Fibroblast of pulmonary artery (primary cell): ENCODE measurements at regions not wholly inside any gene's neighbourhood (a gene's known extent, or its start where the extent isn't known, plus 50 kb on each side); places are given as distances from the start of the nearest gene placed in this dataset.
"Not testable (repeated sequence)": the region's sequence is repeated elsewhere in the genome, so short reads cannot be mapped to it uniquely, and the experiment has no call there.

Experiments
- DNase-seq: peaks from one replicate; pipeline ENCODE4 v3.0.0-alpha.2; 2010; ENCODE audit warnings: low read depth
- H3K4me3 ChIP-seq: replicated peaks from 2 replicates; pipeline ENCODE4 v1.5.1; 2011; ENCODE audit warnings: low read depth, mild to moderate bottlenecking, control low read depth, low read length, moderate library complexity
- TF ChIP-seq, protein P1 (sequence below): IDR thresholded peaks from 2 replicates; pipeline ENCODE4 v1.5.1; 2011; ENCODE audit warnings: mild to moderate bottlenecking, control low read depth, low read length, inconsistent platforms; ENCODE audit errors: missing control alignments

DNA sequence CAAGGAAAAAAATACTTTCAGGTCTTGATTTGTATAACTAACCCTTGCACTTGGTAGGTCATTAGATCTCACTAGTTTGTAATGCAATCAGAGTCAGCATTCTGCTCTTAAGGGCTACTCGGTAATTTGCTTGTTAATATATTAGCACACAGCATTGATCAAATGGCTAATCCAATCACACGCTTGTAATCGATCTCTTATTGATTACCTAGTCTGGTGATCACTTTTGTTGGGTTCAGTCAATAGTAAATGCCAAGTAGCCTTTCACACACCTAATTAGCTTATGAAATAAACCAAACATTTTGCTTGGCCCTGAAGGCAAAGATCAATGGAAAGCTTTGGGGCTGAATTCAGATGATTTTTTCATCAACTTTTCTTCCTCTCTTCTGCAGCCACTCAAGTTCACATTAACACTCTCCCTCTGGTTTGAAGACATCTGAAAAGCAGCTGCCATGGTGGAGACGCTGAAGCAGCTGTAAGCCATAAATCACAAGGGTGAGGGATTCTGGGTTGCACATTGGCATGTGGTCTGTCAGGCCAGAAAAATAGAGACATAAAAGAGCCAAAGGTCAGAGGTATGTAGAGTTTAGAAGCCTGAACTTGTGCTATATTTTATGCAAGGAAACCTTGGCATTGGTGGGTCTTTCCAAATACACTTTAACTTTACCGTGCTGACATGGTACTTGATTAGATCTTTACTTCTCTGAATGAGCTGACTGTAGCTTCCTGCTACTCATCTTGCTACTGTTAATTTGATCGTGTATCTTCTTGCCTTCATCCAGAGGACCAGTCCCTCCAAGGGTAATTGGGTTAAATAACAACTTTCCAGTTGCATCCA, 234.4 kb downstream of the SIM1 start:
- H3K4me3 ChIP-seq, result no peak overlapping the region
- DNase-seq, result no peak
- TF ChIP-seq, protein P1, sequence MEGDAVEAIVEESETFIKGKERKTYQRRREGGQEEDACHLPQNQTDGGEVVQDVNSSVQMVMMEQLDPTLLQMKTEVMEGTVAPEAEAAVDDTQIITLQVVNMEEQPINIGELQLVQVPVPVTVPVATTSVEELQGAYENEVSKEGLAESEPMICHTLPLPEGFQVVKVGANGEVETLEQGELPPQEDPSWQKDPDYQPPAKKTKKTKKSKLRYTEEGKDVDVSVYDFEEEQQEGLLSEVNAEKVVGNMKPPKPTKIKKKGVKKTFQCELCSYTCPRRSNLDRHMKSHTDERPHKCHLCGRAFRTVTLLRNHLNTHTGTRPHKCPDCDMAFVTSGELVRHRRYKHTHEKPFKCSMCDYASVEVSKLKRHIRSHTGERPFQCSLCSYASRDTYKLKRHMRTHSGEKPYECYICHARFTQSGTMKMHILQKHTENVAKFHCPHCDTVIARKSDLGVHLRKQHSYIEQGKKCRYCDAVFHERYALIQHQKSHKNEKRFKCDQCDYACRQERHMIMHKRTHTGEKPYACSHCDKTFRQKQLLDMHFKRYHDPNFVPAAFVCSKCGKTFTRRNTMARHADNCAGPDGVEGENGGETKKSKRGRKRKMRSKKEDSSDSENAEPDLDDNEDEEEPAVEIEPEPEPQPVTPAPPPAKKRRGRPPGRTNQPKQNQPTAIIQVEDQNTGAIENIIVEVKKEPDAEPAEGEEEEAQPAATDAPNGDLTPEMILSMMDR, result no peak

DNA sequence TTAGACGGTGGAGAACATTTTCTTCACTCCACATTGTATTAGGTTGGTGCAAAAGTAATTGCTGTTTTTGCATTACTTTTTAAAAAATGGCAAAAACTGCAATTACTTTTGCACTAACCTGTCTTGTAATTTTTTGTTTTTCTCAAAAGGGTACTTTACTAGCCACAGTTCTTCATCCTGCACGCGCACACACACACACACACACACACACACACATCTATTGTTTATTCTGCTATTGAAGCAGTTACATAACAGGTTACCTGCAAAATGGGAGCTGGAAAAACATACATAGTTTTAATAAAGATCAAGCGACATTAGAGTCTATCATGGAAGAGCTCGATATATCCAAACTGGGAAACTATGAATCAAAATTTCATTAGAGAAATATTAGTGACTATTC, 235.2 kb downstream of the SIM1 start:
- H3K4me3 ChIP-seq, result no peak overlapping the region
- DNase-seq, result no peak
- TF ChIP-seq, protein P1, result no peak

DNA sequence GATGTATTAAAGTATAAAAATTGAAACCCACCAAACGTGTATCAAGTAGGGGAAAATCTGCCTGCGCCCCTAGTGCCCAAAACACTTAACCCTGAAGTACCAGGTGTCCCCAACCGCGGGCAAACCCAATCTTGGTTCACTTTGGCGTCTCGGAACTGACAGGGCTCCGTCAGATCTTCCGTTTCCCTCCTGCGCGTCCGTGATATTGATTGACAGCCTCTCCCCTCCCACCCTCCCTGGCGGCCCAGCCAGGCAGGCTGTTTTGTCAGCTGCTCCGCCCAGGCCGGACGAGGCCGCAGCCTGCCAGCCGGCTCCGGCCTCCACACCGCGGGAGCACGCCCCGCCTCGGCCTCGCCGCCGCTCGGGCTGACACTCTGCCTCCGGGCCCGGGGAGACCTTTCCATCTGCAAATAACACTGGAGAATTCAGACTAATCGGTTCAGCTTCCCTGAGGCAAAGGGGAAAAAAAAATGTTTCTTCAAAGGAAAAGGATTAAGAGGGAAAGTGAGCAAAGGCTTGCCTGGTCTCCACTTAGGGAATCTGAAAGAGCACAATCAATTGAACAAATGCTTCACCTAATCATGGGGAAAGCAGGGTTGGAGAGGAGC, 234.9 kb upstream of the MCHR2 start:
- peak; percentile 68 for DNase-seq
- peak overlapping the region; percentile 56 for H3K4me3 ChIP-seq

DNA sequence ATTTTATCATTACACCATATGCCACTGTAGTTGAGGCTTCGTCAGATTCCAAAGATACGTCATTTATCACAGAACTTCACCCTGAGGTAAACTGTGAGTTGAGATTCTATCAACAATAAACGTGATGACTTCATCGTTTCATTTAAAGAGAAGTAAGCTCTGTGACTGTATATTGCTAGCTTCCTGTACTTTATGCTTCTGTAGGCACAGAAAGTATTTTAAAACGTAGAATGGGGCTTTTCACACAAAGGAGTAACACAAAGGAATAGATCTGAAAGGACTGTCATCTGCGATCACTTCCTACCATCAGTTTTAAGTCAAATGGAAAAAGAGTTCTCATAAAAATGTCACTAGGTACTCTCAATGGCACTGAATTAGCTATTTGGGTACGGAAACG, 234.4 kb upstream of the MCHR2 start:
- TF ChIP-seq, protein P1, result no peak
- DNase-seq, result no peak
- peak overlapping the region; percentile 56 for H3K4me3 ChIP-seq

More for the DNA sequence above, 234.9 kb upstream of the MCHR2 start:
- TF ChIP-seq, protein P1, result peak; percentile 41

DNA sequence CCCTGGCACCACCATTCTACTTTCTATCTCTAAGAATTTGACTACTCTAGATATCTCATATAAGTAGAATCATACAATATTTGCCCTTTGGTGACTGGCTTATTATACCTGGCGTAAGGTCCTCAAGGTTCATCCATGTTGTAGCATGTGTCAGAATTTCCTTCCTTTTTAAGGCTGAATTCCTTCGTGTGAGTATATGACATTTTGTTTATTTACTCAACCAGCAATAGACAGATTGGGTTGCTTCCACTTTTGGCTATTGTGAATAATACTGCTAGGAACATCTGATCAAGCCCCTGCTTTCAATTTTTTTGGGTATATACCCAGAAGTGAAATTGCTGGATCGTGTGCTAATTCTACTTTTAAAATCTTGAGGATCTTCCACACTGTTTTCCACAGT, 232.8 kb upstream of the MCHR2 start:
- DNase-seq, result no peak
- no peak overlapping the region for H3K4me3 ChIP-seq
- TF ChIP-seq, protein P1, result no peak

DNA sequence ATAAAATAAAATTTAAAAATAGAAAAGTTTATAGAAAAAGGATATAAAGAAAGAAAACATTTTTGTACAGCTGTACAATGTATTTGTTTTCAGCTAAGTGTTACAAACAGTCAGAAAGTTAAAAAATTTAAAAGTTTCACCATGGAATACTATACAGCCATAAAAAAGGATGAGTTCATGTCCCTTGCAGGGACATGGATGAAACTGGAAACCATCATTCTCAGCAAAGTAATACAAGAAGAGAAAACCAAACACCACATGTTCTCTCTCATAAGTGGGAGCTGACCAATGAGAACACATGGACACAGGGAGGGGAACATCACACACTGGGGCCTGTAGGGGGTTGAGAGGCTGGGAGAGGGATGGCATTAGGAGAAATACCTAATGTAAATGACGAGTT, 229.9 kb upstream of the MCHR2 start:
- not testable (repeated sequence) for DNase-seq, H3K4me3 ChIP-seq

DNA sequence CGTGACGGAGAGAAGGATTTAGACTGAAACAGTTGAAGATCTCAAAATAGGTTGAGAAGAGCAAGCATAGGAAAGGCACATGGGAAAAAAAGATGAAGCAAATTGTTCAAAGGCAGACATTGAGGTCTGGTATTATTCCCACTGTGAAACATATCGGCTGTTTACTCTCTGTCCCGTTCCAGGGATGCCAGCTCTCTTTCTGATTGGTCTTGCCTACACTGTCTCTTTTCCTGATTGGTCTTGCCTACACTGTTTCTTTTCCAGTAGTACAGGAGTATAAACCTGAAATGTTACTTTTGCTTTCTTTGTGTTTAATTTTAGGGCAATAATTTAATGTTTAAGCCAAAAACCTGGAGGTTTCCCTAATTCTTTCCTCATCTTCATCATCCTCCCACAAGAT, 226.5 kb upstream of the MCHR2 start:
- TF ChIP-seq, protein P1, result no peak
- DNase-seq, result no peak
- H3K4me3 ChIP-seq, result no peak overlapping the region
